ENCODE measurements at regions not wholly inside any gene's neighbourhood (a gene's known extent, or its start where the extent isn't known, plus 50 kb on each side); places are given as distances from the start of the nearest gene placed in this dataset.
"Not testable (repeated sequence)": the region's sequence is repeated elsewhere in the genome, so short reads cannot be mapped to it uniquely, and the experiment has no call there.

DNA sequence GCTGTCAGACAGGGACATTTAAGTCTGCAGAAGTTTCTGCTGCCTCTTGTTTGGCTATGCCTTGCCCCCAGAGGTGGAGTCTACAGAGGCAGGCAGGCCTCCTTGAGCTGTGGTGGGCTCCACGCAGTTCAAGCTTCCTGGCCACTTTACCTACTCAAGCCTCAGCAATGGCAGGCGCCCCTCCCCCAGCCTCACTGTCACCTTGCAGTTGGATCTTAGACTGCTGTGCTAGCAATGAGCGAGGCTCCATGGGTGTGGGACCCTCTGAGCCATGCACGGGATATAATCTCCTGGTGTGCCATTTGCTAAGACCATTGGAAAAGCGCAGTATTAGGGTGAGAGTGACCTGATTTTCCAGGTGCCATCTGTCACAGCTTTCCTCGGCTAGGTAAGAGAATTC, 542.7 kb upstream of the SEMA6A start:
- TF ChIP-seq, protein P1, sequence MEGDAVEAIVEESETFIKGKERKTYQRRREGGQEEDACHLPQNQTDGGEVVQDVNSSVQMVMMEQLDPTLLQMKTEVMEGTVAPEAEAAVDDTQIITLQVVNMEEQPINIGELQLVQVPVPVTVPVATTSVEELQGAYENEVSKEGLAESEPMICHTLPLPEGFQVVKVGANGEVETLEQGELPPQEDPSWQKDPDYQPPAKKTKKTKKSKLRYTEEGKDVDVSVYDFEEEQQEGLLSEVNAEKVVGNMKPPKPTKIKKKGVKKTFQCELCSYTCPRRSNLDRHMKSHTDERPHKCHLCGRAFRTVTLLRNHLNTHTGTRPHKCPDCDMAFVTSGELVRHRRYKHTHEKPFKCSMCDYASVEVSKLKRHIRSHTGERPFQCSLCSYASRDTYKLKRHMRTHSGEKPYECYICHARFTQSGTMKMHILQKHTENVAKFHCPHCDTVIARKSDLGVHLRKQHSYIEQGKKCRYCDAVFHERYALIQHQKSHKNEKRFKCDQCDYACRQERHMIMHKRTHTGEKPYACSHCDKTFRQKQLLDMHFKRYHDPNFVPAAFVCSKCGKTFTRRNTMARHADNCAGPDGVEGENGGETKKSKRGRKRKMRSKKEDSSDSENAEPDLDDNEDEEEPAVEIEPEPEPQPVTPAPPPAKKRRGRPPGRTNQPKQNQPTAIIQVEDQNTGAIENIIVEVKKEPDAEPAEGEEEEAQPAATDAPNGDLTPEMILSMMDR (IDR thresholded peaks at IDR 0.05): not testable (repeated sequence)
- not testable (repeated sequence) for TF ChIP-seq POLR2A (IDR thresholded peaks at IDR 0.05)
